OCI-LY7 (cell line): ENCODE measurements at regions not wholly inside any gene's neighbourhood (a gene's known extent, or its start where the extent isn't known, plus 50 kb on each side); places are given as distances from the start of the nearest gene placed in this dataset.

Experiments used
- BruUV-seq: library from RNA; stranded (reverse); fragments of 400-500 nt; replicated peaks from 2 replicates; lab custom pipeline; 2021; lab: Mats Ljungman, UMichigan
- CTCF ChIA-PET: fragments of 300-600 bp; sonication (Branson Sonifier 250); formaldehyde crosslinking; loops from one replicate; lab custom pipeline; 2022; ENCODE audit warnings: antibody characterized with exemption; ENCODE audit not compliant: unreplicated experiment; lab: Charles Lee
- POLR2A ChIA-PET: fragments of 300-600 bp; sonication (Branson Sonifier 250); formaldehyde crosslinking; loops from one replicate; lab custom pipeline; 2022; ENCODE audit warnings: antibody characterized with exemption; lab: Charles Lee
- DNase-seq: peaks from one replicate; pipeline ENCODE4 v3.0.0-alpha.2; 2015; ENCODE audit warnings: low spot score
- H2AFZ ChIP-seq: fragments of 200-600 bp; sonication (generic), shearing (Covaris generic); 2 replicates; pipeline ENCODE4 v1.6.1; 2014; ENCODE audit warnings: mild to moderate bottlenecking, antibody characterized with exemption, low read length, moderate library complexity
- H3K27ac ChIP-seq: fragments of 200-600 bp; sonication (generic); 2 replicates; pipeline ENCODE4 v1.5.1; 2014; ENCODE audit warnings: mixed run types, low read depth, mild to moderate bottlenecking, moderate library complexity, low read length, inconsistent platforms; ENCODE audit not compliant: poor library complexity, severe bottlenecking
- H3K36me3 ChIP-seq: fragments of 200-600 bp; sonication (generic); 2 replicates; pipeline ENCODE4 v1.6.1; 2014; ENCODE audit warnings: mild to moderate bottlenecking, antibody characterized with exemption, low read length, moderate library complexity, mixed read lengths; ENCODE audit not compliant: insufficient read depth
- H3K4me1 ChIP-seq: fragments of 200-600 bp; sonication (generic); 2 replicates; pipeline ENCODE4 v1.5.1; 2014; ENCODE audit warnings: mild to moderate bottlenecking, low read length; ENCODE audit not compliant: insufficient read depth, poor library complexity, severe bottlenecking
- H3K4me2 ChIP-seq: fragments of 200-600 bp; sonication (generic); 2 replicates; pipeline ENCODE4 v1.6.1; 2014; ENCODE audit warnings: mild to moderate bottlenecking, low read length
- H3K4me3 ChIP-seq: fragments of 200-600 bp; sonication (generic); 2 replicates; pipeline ENCODE4 v1.5.1; 2014; ENCODE audit warnings: mild to moderate bottlenecking, low read depth, low read length; ENCODE audit not compliant: poor library complexity, severe bottlenecking
- H3K79me2 ChIP-seq: fragments of 200-600 bp; sonication (generic); 2 replicates; pipeline ENCODE4 v1.6.1; 2016; ENCODE audit warnings: low read depth, mild to moderate bottlenecking, low read length, moderate library complexity, mixed read lengths; ENCODE audit not compliant: insufficient read depth
- H3K9me2 ChIP-seq: fragments of 200-600 bp; sonication (generic); 2 replicates; pipeline ENCODE4 v1.6.1; 2016; ENCODE audit warnings: mild to moderate bottlenecking, low read length, mixed read lengths; ENCODE audit not compliant: insufficient read depth
- H3K9me3 ChIP-seq: fragments of 200-600 bp; sonication (generic); 2 replicates; pipeline ENCODE4 v1.6.1; 2014; ENCODE audit warnings: mild to moderate bottlenecking, mixed run types, low read length, mixed read lengths
- H4K20me1 ChIP-seq: fragments of 200-600 bp; sonication (generic); 2 replicates; pipeline ENCODE4 v1.6.1; 2014; ENCODE audit warnings: mild to moderate bottlenecking, antibody characterized with exemption, low read length, moderate library complexity, mixed read lengths; ENCODE audit not compliant: insufficient read depth
- EZH2phosphoT487 ChIP-seq: fragments of 200-600 bp; sonication (generic); IDR thresholded peaks from 2 replicates; pipeline ENCODE4 v1.6.1; 2018; ENCODE audit warnings: low read depth, borderline replicate concordance, mild to moderate bottlenecking, mixed run types, antibody characterized with exemption, low read length, moderate library complexity, mixed read lengths
- intact Hi-C: fragments of 100-400 bp; cut with micrococcal nuclease; formaldehyde crosslinking; loops from one replicate; pipeline ENCODE4 v1.10.0; 2022; ENCODE audit not compliant: unreplicated experiment
- TF ChIP-seq, protein P1 (sequence below): fragments of 200-600 bp; sonication (generic); conservative IDR thresholded peaks from 2 replicates; pipeline ENCODE4 v1.5.1; 2014; ENCODE audit warnings: mild to moderate bottlenecking, antibody characterized with exemption, low read length, moderate library complexity, mixed read lengths

DNA sequence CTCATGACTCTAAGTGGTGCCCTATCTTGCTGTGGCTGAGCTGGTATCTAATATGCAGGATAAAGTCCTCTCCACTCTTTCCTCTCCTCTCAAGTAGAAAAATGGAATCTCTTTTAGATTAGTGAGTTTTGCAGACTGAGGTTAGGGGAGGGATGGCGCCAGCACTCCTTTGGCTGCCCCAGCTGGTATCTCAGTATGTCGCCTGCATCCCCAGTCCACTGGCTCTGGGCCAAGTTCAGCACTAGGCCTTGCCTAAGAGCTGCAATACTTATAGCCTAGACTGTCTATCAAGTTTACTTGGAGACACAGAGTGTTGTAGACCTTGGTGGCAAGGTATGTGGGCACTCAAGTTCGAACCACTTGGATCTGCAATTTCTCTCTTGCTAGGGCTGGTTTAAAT lies 351.3 kb downstream of the NAP1L3 start:
- Histone ChIP-seq H3K27ac (no peak overlapping the region), H3K9me3 (no peaks in the 10 kb centered on the region), H3K36me3 (no peaks in the 10 kb centered on the region), H4K20me1 (no peaks in the 10 kb centered on the region), H3K79me2 (no peaks in the 10 kb centered on the region), H2AFZ (no peak overlapping the region), H3K4me3 (no peak overlapping the region), H3K9me2 (no peaks in the 10 kb centered on the region), H3K4me2 (no peak overlapping the region), H3K4me1 (no peaks in the 10 kb centered on the region)
- no TSS peak for BruUV-seq
- intact Hi-C loops, result no loop called here
- ChIA-PET CTCF (no interaction called here), POLR2A (no interaction called here)
- no peak for DNase-seq
- no peak for TF ChIP-seq EZH2phosphoT487
- TF ChIP-seq, protein P1, sequence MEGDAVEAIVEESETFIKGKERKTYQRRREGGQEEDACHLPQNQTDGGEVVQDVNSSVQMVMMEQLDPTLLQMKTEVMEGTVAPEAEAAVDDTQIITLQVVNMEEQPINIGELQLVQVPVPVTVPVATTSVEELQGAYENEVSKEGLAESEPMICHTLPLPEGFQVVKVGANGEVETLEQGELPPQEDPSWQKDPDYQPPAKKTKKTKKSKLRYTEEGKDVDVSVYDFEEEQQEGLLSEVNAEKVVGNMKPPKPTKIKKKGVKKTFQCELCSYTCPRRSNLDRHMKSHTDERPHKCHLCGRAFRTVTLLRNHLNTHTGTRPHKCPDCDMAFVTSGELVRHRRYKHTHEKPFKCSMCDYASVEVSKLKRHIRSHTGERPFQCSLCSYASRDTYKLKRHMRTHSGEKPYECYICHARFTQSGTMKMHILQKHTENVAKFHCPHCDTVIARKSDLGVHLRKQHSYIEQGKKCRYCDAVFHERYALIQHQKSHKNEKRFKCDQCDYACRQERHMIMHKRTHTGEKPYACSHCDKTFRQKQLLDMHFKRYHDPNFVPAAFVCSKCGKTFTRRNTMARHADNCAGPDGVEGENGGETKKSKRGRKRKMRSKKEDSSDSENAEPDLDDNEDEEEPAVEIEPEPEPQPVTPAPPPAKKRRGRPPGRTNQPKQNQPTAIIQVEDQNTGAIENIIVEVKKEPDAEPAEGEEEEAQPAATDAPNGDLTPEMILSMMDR, result no peak

DNA sequence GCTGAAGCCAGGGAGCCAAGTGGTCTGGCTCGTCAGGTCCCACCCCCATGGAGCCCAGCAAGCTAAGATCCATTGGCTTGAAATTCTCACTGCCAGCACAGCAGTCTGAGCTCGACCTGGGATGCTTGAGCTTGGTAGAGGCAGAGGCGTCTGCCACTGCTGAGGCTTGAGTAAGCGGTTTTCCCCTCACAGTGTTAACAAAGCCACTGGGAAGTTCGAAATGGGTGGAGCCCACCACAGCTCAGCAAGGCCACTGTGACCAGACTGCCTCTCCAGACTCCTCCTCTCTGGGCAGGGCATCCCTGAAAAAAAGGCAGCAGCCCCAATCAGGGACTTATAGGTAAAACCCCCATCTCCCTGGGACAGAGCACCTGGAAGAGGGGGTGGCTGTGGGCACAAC lies 353.8 kb downstream of the NAP1L3 start:
- H3K4me3 ChIP-seq, result no peak overlapping the region
- H3K4me2 ChIP-seq, result no peak overlapping the region
- no peak overlapping the region for H2AFZ ChIP-seq
- TF ChIP-seq EZH2phosphoT487, result no peak
- TF ChIP-seq, protein P1, result no peak
- no peaks in the 10 kb centered on the region for H4K20me1 ChIP-seq
- no peaks in the 10 kb centered on the region for H3K4me1 ChIP-seq
- CTCF ChIA-PET, result no interaction called here
- no peaks in the 10 kb centered on the region for H3K9me3 ChIP-seq
- no TSS peak for BruUV-seq
- H3K79me2 ChIP-seq, result no peaks in the 10 kb centered on the region
- H3K9me2 ChIP-seq, result no peaks in the 10 kb centered on the region
- no peaks in the 10 kb centered on the region for H3K36me3 ChIP-seq
- POLR2A ChIA-PET, result no interaction called here
- no peak for DNase-seq
- intact Hi-C loops, result no loop called here
- no peak overlapping the region for H3K27ac ChIP-seq
